ENCODE measurements at regions not wholly inside any gene's neighbourhood (a gene's known extent, or its start where the extent isn't known, plus 50 kb on each side); places are given as distances from the start of the nearest gene placed in this dataset.

- TF ChIP-seq POLR2A (IDR thresholded peaks at IDR 0.05), result no peak
- TF ChIP-seq CTCF (IDR thresholded peaks at IDR 0.05), result no peak
Observed at GRCh38 chr2:221025398-221025797, 546.7 kb downstream of the EPHA4 start.

Data from breast epithelium (tissue), 3 donors.